PC-3 (cell line): ENCODE measurements at regions not wholly inside any gene's neighbourhood (a gene's known extent, or its start where the extent isn't known, plus 50 kb on each side); places are given as distances from the start of the nearest gene placed in this dataset.
A peak's percentile ranks its signal among the peaks of the same experiment; 100 is the strongest.

Experiments
- ATAC-seq: fragments of 200-7000 bp; cut with Tn5 transposase; 2 replicates; pipeline ENCODE4 v1.9.1; 2020; ENCODE audit warnings: mild to moderate bottlenecking, moderate library complexity
- BruUV-seq: library from RNA; stranded (reverse); fragments of 400-500 nt; replicated peaks from 2 replicates; lab custom pipeline; 2021; lab: Mats Ljungman, UMichigan
- CTCF ChIA-PET: fragments of 300-600 bp; sonication (Branson Sonifier 250); formaldehyde crosslinking; loops from one replicate; lab custom pipeline; 2022; ENCODE audit warnings: antibody characterized with exemption; lab: Charles Lee
- POLR2A ChIA-PET: fragments of 300-600 bp; sonication (Branson Sonifier 250); formaldehyde crosslinking; loops from one replicate; lab custom pipeline; 2022; ENCODE audit warnings: antibody characterized with exemption; ENCODE audit not compliant: unreplicated experiment; lab: Charles Lee
- DNase-seq: peaks from one replicate; pipeline ENCODE4 v3.0.0-alpha.2; 2015
- H2AFZ ChIP-seq: fragments of 300-600 bp; sonication (generic); 2 replicates; pipeline ENCODE4 v1.6.0; 2016; ENCODE audit warnings: antibody characterized with exemption, low read length
- H3F3A ChIP-seq: fragments of 300-600 bp; sonication (generic); one replicate; pipeline ENCODE4 v1.6.0; 2017; ENCODE audit warnings: antibody characterized with exemption, low read length, control low read depth, mild to moderate bottlenecking; ENCODE audit not compliant: unreplicated experiment
- H3K27ac ChIP-seq: fragments of 300-600 bp; sonication (generic); 2 replicates; pipeline ENCODE4 v1.5.1; 2016; ENCODE audit warnings: mild to moderate bottlenecking, low read length
- H3K27me3 ChIP-seq: fragments of 300-600 bp; sonication (generic); 2 replicates; pipeline ENCODE4 v1.6.1; 2016; ENCODE audit warnings: low read length, mixed read lengths
- H3K36me3 ChIP-seq: fragments of 300-600 bp; sonication (generic); 2 replicates; pipeline ENCODE4 v1.6.1; 2016; ENCODE audit warnings: low read depth, mixed run types, low read length, mixed read lengths
- H3K4me1 ChIP-seq: fragments of 300-600 bp; sonication (generic); 2 replicates; pipeline ENCODE4 v1.5.1; 2016; ENCODE audit warnings: low read length; ENCODE audit not compliant: insufficient read depth
- H3K4me2 ChIP-seq: fragments of 300-600 bp; sonication (generic); 2 replicates; pipeline ENCODE4 v1.6.0; 2016; ENCODE audit warnings: low read length
- H3K4me3 ChIP-seq: fragments of 300-600 bp; sonication (generic); 2 replicates; pipeline ENCODE4 v1.5.1; 2016; ENCODE audit warnings: mild to moderate bottlenecking, low read length, mixed read lengths
- H3K79me2 ChIP-seq: fragments of 300-600 bp; sonication (generic); 2 replicates; pipeline ENCODE4 v1.6.1; 2017; ENCODE audit warnings: low read length, mixed read lengths
- H3K9ac ChIP-seq: fragments of 300-600 bp; sonication (generic); 2 replicates; pipeline ENCODE4 v1.6.0; 2016; ENCODE audit warnings: mild to moderate bottlenecking, low read length
- H3K9me2 ChIP-seq: fragments of 300-600 bp; sonication (generic); replicated peaks from 2 replicates; pipeline ENCODE4 v1.6.1; 2016; ENCODE audit warnings: mixed run types, low read length, mixed read lengths
- H3K9me3 ChIP-seq: fragments of 300-600 bp; sonication (generic); 2 replicates; pipeline ENCODE4 v1.6.1; 2016; ENCODE audit warnings: low read length, mixed read lengths
- H4K20me1 ChIP-seq: fragments of 300-600 bp; sonication (generic); 2 replicates; pipeline ENCODE4 v1.6.1; 2016; ENCODE audit warnings: low read length, mixed read lengths
- CTCF ChIP-seq: fragments of 300-600 bp; sonication (generic); conservative IDR thresholded peaks from 2 replicates; pipeline ENCODE4 v1.5.1; 2017; ENCODE audit warnings: antibody characterized with exemption, low read depth, mild to moderate bottlenecking, low read length
- EZH2 ChIP-seq: fragments of 300-600 bp; sonication (generic); IDR thresholded peaks from one replicate; pipeline ENCODE4 v1.6.1; 2017; ENCODE audit warnings: antibody characterized with exemption, mild to moderate bottlenecking, low read length; ENCODE audit not compliant: unreplicated experiment
- EZH2phosphoT487 ChIP-seq: fragments of 300-600 bp; sonication (generic); IDR thresholded peaks from 2 replicates; pipeline ENCODE4 v1.6.1; 2018; ENCODE audit warnings: mild to moderate bottlenecking, antibody characterized with exemption, low read length, borderline replicate concordance
- intact Hi-C: fragments of 100-400 bp; cut with micrococcal nuclease; formaldehyde crosslinking; loops from 2 replicates; pipeline ENCODE4 v1.9.0; 2023

DNA sequence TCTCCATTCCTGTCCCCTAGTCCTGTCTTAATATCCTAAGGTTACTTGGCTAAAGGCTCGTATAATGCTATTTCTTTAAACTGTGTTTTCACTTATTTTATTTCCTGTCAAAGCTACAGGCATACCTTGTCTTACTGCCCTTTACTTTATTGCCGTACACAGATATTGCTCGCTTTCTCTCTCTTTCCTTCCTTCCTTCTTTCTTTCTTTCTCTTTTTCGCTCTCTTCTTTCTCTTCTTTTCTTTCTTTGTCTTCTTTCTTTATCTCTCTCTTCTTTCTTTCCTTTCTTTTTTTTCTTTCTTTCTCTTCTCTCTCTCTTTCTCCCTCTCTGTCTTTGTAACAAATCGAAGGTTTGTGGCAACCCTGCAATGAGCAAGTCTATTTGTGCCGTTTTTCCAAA is 123.9 kb upstream of the ARHGAP5 start:
- CTCF ChIA-PET, result no interaction called here
- H2AFZ ChIP-seq, result no peak overlapping the region
- H3K36me3 ChIP-seq, result no peaks in the 10 kb centered on the region
- H3F3A ChIP-seq, result no peaks in the 10 kb centered on the region
- H3K9ac ChIP-seq, result no peak overlapping the region
- H3K4me1 ChIP-seq, result peaks cover 25% of the 10 kb centered on the region
- H3K79me2 ChIP-seq, result no peaks in the 10 kb centered on the region
- intact Hi-C loops, result no loop called here
- H3K27me3 ChIP-seq, result no peaks in the 10 kb centered on the region
- ATAC-seq (no peak), DNase-seq (no peak)
- H3K9me2 ChIP-seq, result no peaks in the 10 kb centered on the region
- H3K4me3 ChIP-seq, result no peak overlapping the region
- POLR2A ChIA-PET, result no interaction called here
- TF ChIP-seq EZH2 (no peak), CTCF (no peak), EZH2phosphoT487 (no peak)
- no peaks in the 10 kb centered on the region for H3K9me3 ChIP-seq
- no peaks in the 10 kb centered on the region for H4K20me1 ChIP-seq
- BruUV-seq, result no TSS peak
- H3K4me2 ChIP-seq, result no peak overlapping the region
- H3K27ac ChIP-seq, result no peak overlapping the region

GRCh38 chr14:31954991-31955390 is 122.1 kb upstream of the ARHGAP5 start:
- no peaks in the 10 kb centered on the region for H3K79me2 ChIP-seq
- peak; percentile 11 for DNase-seq
- H3K36me3 ChIP-seq, result no peaks in the 10 kb centered on the region
- no peaks in the 10 kb centered on the region for H3F3A ChIP-seq
- ChIA-PET CTCF (no interaction called here), POLR2A (no interaction called here)
- no peak for TF ChIP-seq CTCF
- no peak for TF ChIP-seq EZH2
- no peak for TF ChIP-seq EZH2phosphoT487
- no peak overlapping the region for H3K4me2 ChIP-seq
- H2AFZ ChIP-seq, result no peak overlapping the region
- no peak overlapping the region for H3K27ac ChIP-seq
- H3K9me3 ChIP-seq, result no peaks in the 10 kb centered on the region
- H3K9me2 ChIP-seq, result no peaks in the 10 kb centered on the region; the same call in 1 of the 2 replicates
- H4K20me1 ChIP-seq, result no peaks in the 10 kb centered on the region
- H3K27me3 ChIP-seq, result no peaks in the 10 kb centered on the region
- H3K4me1 ChIP-seq, result peaks cover 14% of the 10 kb centered on the region
- intact Hi-C loops, result no loop called here
- H3K4me3 ChIP-seq, result no peak overlapping the region
- ATAC-seq, result no peak
- no peak overlapping the region for H3K9ac ChIP-seq
- BruUV-seq, result no TSS peak

DNA sequence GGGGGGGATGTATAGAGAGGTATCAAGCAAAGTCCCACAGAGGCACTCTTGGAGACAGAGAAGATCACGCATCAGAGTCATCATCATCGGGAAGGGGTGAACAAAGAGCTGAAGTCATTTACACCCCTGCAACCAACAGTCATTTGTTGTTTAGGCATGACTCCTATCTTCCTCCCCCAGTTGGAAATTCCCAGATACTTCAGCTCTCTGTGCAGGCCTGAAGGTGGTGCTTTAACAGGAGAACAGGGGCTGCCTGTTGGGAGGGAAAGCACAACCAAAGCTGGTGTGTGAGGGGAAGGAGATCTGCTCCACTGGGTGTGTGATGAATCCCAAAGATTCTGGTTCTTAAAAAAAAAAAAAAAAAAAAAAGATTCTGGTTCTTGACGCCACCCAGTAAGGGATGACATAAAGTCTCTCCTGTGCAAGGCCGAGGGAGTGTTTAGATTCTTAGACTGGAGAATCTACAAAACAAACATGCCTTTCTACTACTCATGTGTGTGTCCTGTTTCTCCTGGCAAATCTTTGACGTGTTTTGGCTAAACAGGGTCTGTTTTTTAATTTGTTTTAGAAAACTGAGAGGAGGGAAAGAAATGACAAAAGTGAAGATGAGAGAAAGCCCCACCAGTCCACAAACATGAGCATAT is 121.0 kb upstream of the ARHGAP5 start:
- H3K9ac ChIP-seq, result no peak overlapping the region
- no peaks in the 10 kb centered on the region for H3K36me3 ChIP-seq
- H3K27ac ChIP-seq, result no peak overlapping the region
- H4K20me1 ChIP-seq, result no peaks in the 10 kb centered on the region
- H3K9me2 ChIP-seq, result no peaks in the 10 kb centered on the region; the same call in 1 of the 2 replicates
- no peak overlapping the region for H3K4me2 ChIP-seq
- ATAC-seq (peak; percentile 45; the same call in 1 of the 2 replicates), DNase-seq (no peak)
- no peak overlapping the region for H3K4me3 ChIP-seq
- H3K9me3 ChIP-seq, result no peaks in the 10 kb centered on the region
- POLR2A ChIA-PET, result no interaction called here
- H3K27me3 ChIP-seq, result no peaks in the 10 kb centered on the region
- H3K79me2 ChIP-seq, result no peaks in the 10 kb centered on the region
- intact Hi-C loops, result no loop called here
- TF ChIP-seq EZH2phosphoT487 (no peak), EZH2 (no peak), CTCF (no peak)
- BruUV-seq, result no TSS peak
- CTCF ChIA-PET, result no interaction called here
- H3F3A ChIP-seq, result no peaks in the 10 kb centered on the region
- peaks cover 4% of the 10 kb centered on the region for H3K4me1 ChIP-seq
- no peak overlapping the region for H2AFZ ChIP-seq
